ENCODE measurements at regions not wholly inside any gene's neighbourhood (a gene's known extent, or its start where the extent isn't known, plus 50 kb on each side); places are given as distances from the start of the nearest gene placed in this dataset.

DNA sequence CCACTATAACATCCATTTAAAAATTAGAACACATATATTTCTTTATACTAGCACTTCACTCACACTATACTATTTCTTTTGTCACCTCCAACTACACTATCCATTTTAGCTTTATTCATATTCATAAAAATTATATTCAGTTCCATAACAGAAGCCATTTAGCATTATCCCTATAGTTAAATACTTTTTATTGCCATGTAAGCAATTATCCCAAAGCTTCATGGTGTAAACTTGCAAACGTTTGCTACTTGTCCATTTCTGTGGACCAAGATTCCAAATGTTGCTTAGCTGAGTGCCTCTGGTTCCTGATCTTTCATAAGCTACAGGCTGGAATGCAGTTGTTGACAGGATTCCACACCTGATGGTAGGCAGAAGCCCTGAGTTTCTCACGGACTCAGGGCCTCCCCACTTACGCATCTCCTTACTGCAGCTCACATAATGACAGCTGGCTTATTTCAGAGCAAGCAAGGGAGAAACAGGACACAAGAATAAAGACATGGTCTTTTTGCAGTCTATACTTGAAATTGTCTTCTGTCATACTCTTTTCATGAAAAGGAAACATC, 1584.8 kb downstream of the SLITRK5 start:
- TF ChIP-seq POLR2AphosphoS5 (IDR thresholded peaks at IDR 0.05; ENCODE audit: low read depth, low read length) (no peak), POLR2A (IDR thresholded peaks at IDR 0.05; ENCODE audit: low read depth, low read length) (no peak)

All from GM12892 (cell line).